B cell (primary cell): ENCODE measurements at regions not wholly inside any gene's neighbourhood (a gene's known extent, or its start where the extent isn't known, plus 50 kb on each side); places are given as distances from the start of the nearest gene placed in this dataset.

Experiments
- ATAC-seq: fragments of 200-7000 bp; cut with Tn5 transposase; one replicate; pipeline ENCODE4 v1.10.0; 2021; ENCODE audit warnings: low read depth, mild to moderate bottlenecking, moderate number of reproducible peaks, moderate library complexity
- CTCF ChIA-PET: fragments of 350-600 bp; sonication (Branson Sonifier 250); formaldehyde crosslinking; loops from one replicate; lab custom pipeline; 2021; ENCODE audit warnings: antibody characterized with exemption, inconsistent platforms; lab: Charles Lee
- POLR2A ChIA-PET: fragments of 350-600 bp; sonication (Branson Sonifier 250); formaldehyde crosslinking; loops from one replicate; lab custom pipeline; 2021; ENCODE audit warnings: antibody characterized with exemption; lab: Charles Lee
- DNase-seq: peaks from one replicate; pipeline ENCODE4 v3.0.0; 2013
- H2AFZ ChIP-seq: 2 replicates; pipeline ENCODE4 v1.6.1; 2012; ENCODE audit warnings: mild to moderate bottlenecking, low read depth, low read length; ENCODE audit not compliant: insufficient read depth, poor library complexity, severe bottlenecking
- H3K27ac ChIP-seq, 2 donors: 1 replicate in 1 of 2; 2 replicates in 1 of 2; pipeline ENCODE4 v1.5.1; 2012 to 2013; ENCODE audit warnings: low read length in 2 of 2, mild to moderate bottlenecking in 2 of 2, moderate library complexity in 1 of 2
- H3K27me3 ChIP-seq, 4 experiments: fragments of 200-600 bp in 1 of 4; sonication (generic) in 1 of 4; replicated peaks in 1 of 4; 1 replicate in 2 of 4; 2 replicates in 2 of 4; pipeline versions ENCODE4 v1.6.1 to v1.7.0; 2013 to 2016; ENCODE audit warnings: low read length in 3 of 4, mild to moderate bottlenecking in 2 of 4, mixed read lengths in 1 of 4, moderate library complexity in 1 of 4; ENCODE audit not compliant: insufficient read depth in 4 of 4, control insufficient read depth in 3 of 4; ENCODE audit errors: control extremely low read depth in 1 of 4
- H3K36me3 ChIP-seq, 2 experiments: replicated peaks in 1 of 2; 1 replicate in 1 of 2; 2 replicates in 1 of 2; pipeline versions ENCODE4 v1.6.1 to v1.7.1; 2013; ENCODE audit warnings: low read length in 1 of 2; ENCODE audit not compliant: insufficient read depth in 2 of 2, control insufficient read depth in 1 of 2; ENCODE audit errors: control extremely low read depth in 1 of 2, extremely low read depth in 1 of 2
- H3K4me1 ChIP-seq, 2 donors: fragments of 200-600 bp in 1 of 2; sonication (generic) in 1 of 2; 1 replicate in 1 of 2; 2 replicates in 1 of 2; pipeline versions ENCODE4 v1.5.1 to v1.6.1; 2013 to 2017; ENCODE audit warnings: low read length in 2 of 2; ENCODE audit not compliant: control insufficient read depth in 2 of 2, insufficient read depth in 2 of 2
- H3K4me2 ChIP-seq: replicated peaks from 2 replicates; pipeline ENCODE3; 2012; ENCODE audit warnings: mild to moderate bottlenecking, low read depth, low read length; ENCODE audit not compliant: poor library complexity, severe bottlenecking
- H3K4me3 ChIP-seq, 5 experiments: fragments of 200-600 bp in 1 of 5; sonication (generic) in 1 of 5; 1 replicate in 3 of 5; 2 replicates in 2 of 5; pipeline versions ENCODE4 v1.5.1 to v1.7.0; 2011 to 2016; ENCODE audit warnings: low read length in 4 of 5, mild to moderate bottlenecking in 4 of 5, low read depth in 2 of 5, control low read depth in 1 of 5, moderate library complexity in 1 of 5; ENCODE audit not compliant: insufficient read depth in 1 of 5; ENCODE audit errors: control extremely low read depth in 1 of 5, extremely low read depth in 1 of 5
- H3K79me2 ChIP-seq: fragments of 200-600 bp; sonication (generic); one replicate; pipeline ENCODE4 v1.6.0; 2016; ENCODE audit warnings: low read length; ENCODE audit not compliant: control insufficient read depth, insufficient read depth
- H3K9ac ChIP-seq: fragments of 200-600 bp; sonication (generic); 2 replicates; pipeline ENCODE4 v1.6.1; 2017; ENCODE audit warnings: mild to moderate bottlenecking, low read length, moderate library complexity
- H3K9me3 ChIP-seq, 3 donors: one replicate each; pipeline versions ENCODE4 v1.6.1 to v1.7.1; 2013; ENCODE audit warnings: low read length in 2 of 3; ENCODE audit not compliant: control insufficient read depth in 2 of 3, insufficient read depth in 1 of 3; ENCODE audit errors: control extremely low read depth in 1 of 3
- H4K20me1 ChIP-seq: 2 replicates; pipeline ENCODE4 v1.6.0; 2012; ENCODE audit warnings: mild to moderate bottlenecking, low read length; ENCODE audit not compliant: insufficient read depth, control insufficient read depth, poor library complexity, severe bottlenecking
- H3K27ac Mint-ChIP-seq: one replicate; pipeline ENCODE4 v1.8.0; 2021; ENCODE audit warnings: mixed read lengths
- H3K27me3 Mint-ChIP-seq: one replicate; pipeline ENCODE4 v1.8.0; 2021; ENCODE audit warnings: mixed read lengths
- H3K4me1 Mint-ChIP-seq: one replicate; pipeline ENCODE4 v1.8.0; 2021; ENCODE audit warnings: mixed read lengths
- H3K4me3 Mint-ChIP-seq: one replicate; pipeline ENCODE4 v1.8.0; 2021; ENCODE audit warnings: mixed read lengths
- H3K9me3 Mint-ChIP-seq: one replicate; pipeline ENCODE4 v1.8.0; 2022; ENCODE audit warnings: mixed read lengths; ENCODE audit not compliant: insufficient read depth
- EZH2 ChIP-seq: IDR thresholded peaks from 2 replicates; pipeline ENCODE4 v1.6.1; 2012; ENCODE audit warnings: borderline replicate concordance, low read depth, mild to moderate bottlenecking, moderate library complexity, low read length; ENCODE audit not compliant: insufficient read depth, poor library complexity, severe bottlenecking
- WGBS: methylation state at CpG from one replicate; pipeline ENCODE4 v1.1.5; 2013; ENCODE audit warnings: missing lambda C conversion rate; ENCODE audit not compliant: insufficient coverage; 5-methylcytosine and 5-hydroxymethylcytosine counted together
- intact Hi-C: fragments of 100-400 bp; cut with micrococcal nuclease; formaldehyde crosslinking; loops from one replicate; pipeline ENCODE4 v1.10.0; 2022
- TF ChIP-seq, protein P1 (sequence below): fragments of 200-600 bp; IDR thresholded peaks from one replicate; pipeline ENCODE4 v1.8.0; 2022; ENCODE audit warnings: antibody characterized with exemption, mild to moderate bottlenecking

DNA sequence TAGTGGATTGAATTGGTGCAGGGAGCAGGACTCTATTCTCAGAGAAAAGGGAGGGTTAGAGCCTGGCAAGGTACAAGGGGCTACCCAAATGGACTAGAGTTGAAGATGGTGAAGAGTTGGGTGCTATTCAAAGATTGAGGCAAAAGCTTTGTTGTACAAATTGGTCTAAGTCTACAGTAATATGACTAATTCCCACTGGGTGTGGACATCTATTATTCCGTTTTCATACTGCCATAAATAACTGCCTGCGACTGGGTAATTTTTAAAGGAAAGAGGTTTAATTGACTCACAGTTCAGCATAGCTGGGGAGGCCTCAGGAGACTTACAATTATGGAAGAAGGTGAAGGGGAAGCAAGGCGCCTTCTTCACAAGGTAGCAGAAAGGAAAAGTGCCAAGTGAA is 266.3 kb downstream of the TPBG start:
- DNase-seq: no peak
- no peak overlapping the region for H3K4me2 ChIP-seq
- TF ChIP-seq, protein P1, sequence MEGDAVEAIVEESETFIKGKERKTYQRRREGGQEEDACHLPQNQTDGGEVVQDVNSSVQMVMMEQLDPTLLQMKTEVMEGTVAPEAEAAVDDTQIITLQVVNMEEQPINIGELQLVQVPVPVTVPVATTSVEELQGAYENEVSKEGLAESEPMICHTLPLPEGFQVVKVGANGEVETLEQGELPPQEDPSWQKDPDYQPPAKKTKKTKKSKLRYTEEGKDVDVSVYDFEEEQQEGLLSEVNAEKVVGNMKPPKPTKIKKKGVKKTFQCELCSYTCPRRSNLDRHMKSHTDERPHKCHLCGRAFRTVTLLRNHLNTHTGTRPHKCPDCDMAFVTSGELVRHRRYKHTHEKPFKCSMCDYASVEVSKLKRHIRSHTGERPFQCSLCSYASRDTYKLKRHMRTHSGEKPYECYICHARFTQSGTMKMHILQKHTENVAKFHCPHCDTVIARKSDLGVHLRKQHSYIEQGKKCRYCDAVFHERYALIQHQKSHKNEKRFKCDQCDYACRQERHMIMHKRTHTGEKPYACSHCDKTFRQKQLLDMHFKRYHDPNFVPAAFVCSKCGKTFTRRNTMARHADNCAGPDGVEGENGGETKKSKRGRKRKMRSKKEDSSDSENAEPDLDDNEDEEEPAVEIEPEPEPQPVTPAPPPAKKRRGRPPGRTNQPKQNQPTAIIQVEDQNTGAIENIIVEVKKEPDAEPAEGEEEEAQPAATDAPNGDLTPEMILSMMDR: no peak
- no peak for TF ChIP-seq EZH2

DNA sequence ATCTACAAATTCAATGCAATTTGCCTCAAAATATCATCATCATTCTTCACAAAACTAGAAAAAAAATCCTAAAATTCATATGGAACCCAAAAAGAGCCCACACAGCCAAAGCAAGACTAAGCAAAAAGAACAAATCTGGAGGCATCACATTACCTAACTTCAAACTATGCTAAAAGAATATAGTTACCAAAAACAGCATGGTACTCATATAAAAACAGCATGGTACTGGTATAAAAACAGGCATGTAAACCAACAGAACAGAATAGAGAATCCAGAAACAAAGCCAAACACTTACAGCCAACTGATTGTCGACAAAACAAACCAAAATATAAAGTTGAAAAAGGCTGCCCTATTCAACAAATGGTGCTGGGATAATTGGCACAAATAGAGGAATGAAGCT is 278.1 kb downstream of the TPBG start:
- H3K27me3 ChIP-seq: no peaks in the 10 kb centered on the region
- Mint-ChIP-seq H3K27me3 (no peaks in the 10 kb centered on the region), H3K27ac (no peak overlapping the region), H3K4me1 (no peaks in the 10 kb centered on the region), H3K9me3 (peaks cover 6% of the 10 kb centered on the region), H3K4me3 (no peak overlapping the region)
- no peak overlapping the region for H2AFZ ChIP-seq
- H3K9me3 ChIP-seq: peaks cover 0 to 4% (median 0%) of the 10 kb centered on the region in 3 donors
- no peak overlapping the region for H3K9ac ChIP-seq
- H3K4me3 ChIP-seq: no peak overlapping the region
- ChIA-PET CTCF (no interaction called here), POLR2A (no interaction called here)
- no peaks in the 10 kb centered on the region for H4K20me1 ChIP-seq
- H3K79me2 ChIP-seq: no peaks in the 10 kb centered on the region
- TF ChIP-seq EZH2: no peak
- TF ChIP-seq, protein P1: no peak
- H3K4me2 ChIP-seq: no peak overlapping the region
- no peaks in the 10 kb centered on the region for H3K4me1 ChIP-seq
- ATAC-seq (no peak), DNase-seq (no peak)
- intact Hi-C loops: no loop called here
- H3K36me3 ChIP-seq: no peaks in the 10 kb centered on the region
- WGBS: no CpG with 5 or more reads among the region's 1 CpG
- no peak overlapping the region for H3K27ac ChIP-seq

More for the DNA sequence above, 266.3 kb downstream of the TPBG start:
- Histone ChIP-seq H3K4me3 (no peak overlapping the region), H2AFZ (no peak overlapping the region), H3K27me3 (no peaks in the 10 kb centered on the region), H3K4me1 (no peaks in the 10 kb centered on the region), H3K79me2 (no peaks in the 10 kb centered on the region), H3K9ac (no peak overlapping the region), H3K36me3 (no peaks in the 10 kb centered on the region), H4K20me1 (no peaks in the 10 kb centered on the region), H3K9me3 (no peaks in the 10 kb centered on the region), H3K27ac (no peak overlapping the region)
- Mint-ChIP-seq H3K9me3 (no peaks in the 10 kb centered on the region), H3K27me3 (no peaks in the 10 kb centered on the region), H3K4me3 (no peak overlapping the region), H3K4me1 (no peaks in the 10 kb centered on the region), H3K27ac (no peak overlapping the region)
- ChIA-PET CTCF (no interaction called here), POLR2A (no interaction called here)
- no CpG with 5 or more reads among the region's 3 CpGs for WGBS
- intact Hi-C loops: no loop called here
- ATAC-seq: no peak
